ENCODE measurements at regions not wholly inside any gene's neighbourhood (a gene's known extent, or its start where the extent isn't known, plus 50 kb on each side); places are given as distances from the start of the nearest gene placed in this dataset.

GRCh38 chr1:175829845-175830244 lies 86.5 kb upstream of the TNR start:
- ATAC-seq (ENCODE audit: low FRiP score) (no peak), DNase-seq (no peak)
- Histone ChIP-seq H3K27ac (ENCODE audit: low read depth in 1 of 2, low read length in 2 of 2) (no peak overlapping the region), H3K27me3 (ENCODE audit: control insufficient read depth in 1 of 2, insufficient read depth in 2 of 2, low read length in 1 of 2) (no peaks in the 10 kb centered on the region), H3K4me1 (ENCODE audit: control insufficient read depth in 1 of 2, insufficient read depth in 2 of 2, low read length in 2 of 2) (no peaks in the 10 kb centered on the region), H3K36me3 (ENCODE audit: control insufficient read depth in 1 of 2, insufficient read depth in 2 of 2, low read length in 1 of 2) (no peaks in the 10 kb centered on the region), H3K9me3 (ENCODE audit: control insufficient read depth, low read length) (no peaks in the 10 kb centered on the region), H3K4me3 (ENCODE audit: low read length in 2 of 2) (no peak overlapping the region)
- intact Hi-C loops (cut with DNase I): no loop called here
- 100% methylated on average over 1 of the region's 1 CpG for WGBS, 2 donors

- Histone ChIP-seq H3K27ac (ENCODE audit: low read depth in 1 of 2, low read length in 2 of 2) (no peak overlapping the region), H3K36me3 (ENCODE audit: control insufficient read depth in 1 of 2, insufficient read depth in 2 of 2, low read length in 1 of 2) (no peaks in the 10 kb centered on the region), H3K27me3 (ENCODE audit: control insufficient read depth in 1 of 2, insufficient read depth in 2 of 2, low read length in 1 of 2) (no peaks in the 10 kb centered on the region), H3K9me3 (ENCODE audit: control insufficient read depth, low read length) (no peaks in the 10 kb centered on the region), H3K4me1 (ENCODE audit: control insufficient read depth in 1 of 2, insufficient read depth in 2 of 2, low read length in 2 of 2) (peaks cover 0 to 7% of the 10 kb centered on the region in 2 donors), H3K4me3 (ENCODE audit: low read length in 2 of 2) (no peak overlapping the region)
- ATAC-seq (ENCODE audit: low FRiP score) (no peak), DNase-seq (no peak)
- WGBS, 2 donors: 93 to 96% methylated on average over 2 of the region's 2 CpGs
- intact Hi-C loops (cut with DNase I): no loop called here
Measured at GRCh38 chr1:175826705-175827104, 83.3 kb upstream of the TNR start.

GRCh38 chr1:175824079-175824478 lies 80.7 kb upstream of the TNR start:
- no peak overlapping the region for H3K27ac ChIP-seq (ENCODE audit: low read depth in 1 of 2, low read length in 2 of 2)
- peaks cover 2 to 9% of the 10 kb centered on the region in 2 donors for H3K4me1 ChIP-seq (ENCODE audit: control insufficient read depth in 1 of 2, insufficient read depth in 2 of 2, low read length in 2 of 2)
- DNase-seq (peak in 1 of 2 donors; percentile 50), ATAC-seq (ENCODE audit: low FRiP score) (no peak)
- no peaks in the 10 kb centered on the region for H3K9me3 ChIP-seq (ENCODE audit: control insufficient read depth, low read length)
- no peaks in the 10 kb centered on the region for H3K27me3 ChIP-seq (ENCODE audit: control insufficient read depth in 1 of 2, insufficient read depth in 2 of 2, low read length in 1 of 2)
- intact Hi-C loops (cut with DNase I): loop anchor here (5.0 kb wide), 1 partner anchor 53 kb away; no protein-coding TSS in a partner anchor
- no peak overlapping the region for H3K4me3 ChIP-seq (ENCODE audit: low read length in 2 of 2)
- H3K36me3 ChIP-seq (ENCODE audit: control insufficient read depth in 1 of 2, insufficient read depth in 2 of 2, low read length in 1 of 2): no peaks in the 10 kb centered on the region
- WGBS, 2 donors: 62 to 70% methylated on average over 3 of the region's 3 CpGs

GRCh38 chr1:175823406-175823805 lies 80.0 kb upstream of the TNR start:
- no peaks in the 10 kb centered on the region for H3K27me3 ChIP-seq (ENCODE audit: control insufficient read depth in 1 of 2, insufficient read depth in 2 of 2, low read length in 1 of 2)
- no peaks in the 10 kb centered on the region for H3K36me3 ChIP-seq (ENCODE audit: control insufficient read depth in 1 of 2, insufficient read depth in 2 of 2, low read length in 1 of 2)
- peaks cover 3 to 11% of the 10 kb centered on the region in 2 donors for H3K4me1 ChIP-seq (ENCODE audit: control insufficient read depth in 1 of 2, insufficient read depth in 2 of 2, low read length in 2 of 2)
- intact Hi-C loops (cut with DNase I): loop anchor here (5.0 kb wide), 1 partner anchor 54 kb away; no protein-coding TSS in a partner anchor
- no peak overlapping the region for H3K27ac ChIP-seq (ENCODE audit: low read depth in 1 of 2, low read length in 2 of 2)
- H3K9me3 ChIP-seq (ENCODE audit: control insufficient read depth, low read length): no peaks in the 10 kb centered on the region
- DNase-seq: no peak
- ATAC-seq (ENCODE audit: low FRiP score): no peak
- no peak overlapping the region for H3K4me3 ChIP-seq (ENCODE audit: low read length in 2 of 2)

GRCh38 chr1:175822580-175822979 lies 79.2 kb upstream of the TNR start:
- Histone ChIP-seq H3K4me3 (ENCODE audit: low read length in 2 of 2) (no peak overlapping the region), H3K27ac (ENCODE audit: low read depth in 1 of 2, low read length in 2 of 2) (no peak overlapping the region), H3K27me3 (ENCODE audit: control insufficient read depth in 1 of 2, insufficient read depth in 2 of 2, low read length in 1 of 2) (no peaks in the 10 kb centered on the region), H3K9me3 (ENCODE audit: control insufficient read depth, low read length) (no peaks in the 10 kb centered on the region), H3K4me1 (ENCODE audit: control insufficient read depth in 1 of 2, insufficient read depth in 2 of 2, low read length in 2 of 2) (peaks cover 3 to 14% of the 10 kb centered on the region in 2 donors), H3K36me3 (ENCODE audit: control insufficient read depth in 1 of 2, insufficient read depth in 2 of 2, low read length in 1 of 2) (no peaks in the 10 kb centered on the region)
- no peak for DNase-seq
- intact Hi-C loops (cut with DNase I): loop anchor here (5.0 kb wide), 1 partner anchor 55 kb away; no protein-coding TSS in a partner anchor
- no peak for ATAC-seq (ENCODE audit: low FRiP score)
- WGBS, 2 donors: 39 to 43% methylated on average over 2 of the region's 2 CpGs

- Histone ChIP-seq H3K36me3 (ENCODE audit: control insufficient read depth in 1 of 2, insufficient read depth in 2 of 2, low read length in 1 of 2) (no peaks in the 10 kb centered on the region), H3K27me3 (ENCODE audit: control insufficient read depth in 1 of 2, insufficient read depth in 2 of 2, low read length in 1 of 2) (no peaks in the 10 kb centered on the region), H3K27ac (ENCODE audit: low read depth in 1 of 2, low read length in 2 of 2) (peak overlapping the region in 1 of 2 donors; percentile 2), H3K4me3 (ENCODE audit: low read length in 2 of 2) (no peak overlapping the region), H3K9me3 (ENCODE audit: control insufficient read depth, low read length) (no peaks in the 10 kb centered on the region), H3K4me1 (ENCODE audit: control insufficient read depth in 1 of 2, insufficient read depth in 2 of 2, low read length in 2 of 2) (peaks cover 3 to 14% of the 10 kb centered on the region in 2 donors)
- DNase-seq (no peak), ATAC-seq (ENCODE audit: low FRiP score) (no peak)
- intact Hi-C loops (cut with DNase I): loop anchor here (2.0 to 5.0 kb wide), 2 partner anchors 57 to 66 kb away; no protein-coding TSS in a partner anchor
- WGBS, 2 donors: 91 to 94% methylated on average over 6 of the region's 6 CpGs
Measured at GRCh38 chr1:175820456-175821025, 77.1 kb upstream of the TNR start.

GRCh38 chr1:175818929-175819328 lies 75.5 kb upstream of the TNR start:
- H3K4me1 ChIP-seq (ENCODE audit: control insufficient read depth in 1 of 2, insufficient read depth in 2 of 2, low read length in 2 of 2): peaks cover 3 to 14% of the 10 kb centered on the region in 2 donors
- 5 to 8% methylated on average over 1 of the region's 1 CpG for WGBS, 2 donors
- intact Hi-C loops (cut with DNase I): no loop called here

GRCh38 chr1:175817445-175817844 lies 74.0 kb upstream of the TNR start:
- ATAC-seq (ENCODE audit: low FRiP score): no peak
- 5 to 7% methylated on average over 2 of the region's 2 CpGs for WGBS, 2 donors

More at GRCh38 chr1:175818929-175819328, 75.5 kb upstream of the TNR start:
- no peaks in the 10 kb centered on the region for H3K9me3 ChIP-seq (ENCODE audit: control insufficient read depth, low read length)
- DNase-seq (no peak), ATAC-seq (ENCODE audit: low FRiP score) (peak; percentile 47)
- no peaks in the 10 kb centered on the region for H3K27me3 ChIP-seq (ENCODE audit: control insufficient read depth in 1 of 2, insufficient read depth in 2 of 2, low read length in 1 of 2)
- peak overlapping the region; percentile 63 to 94 for H3K27ac ChIP-seq (ENCODE audit: low read depth in 1 of 2, low read length in 2 of 2)
- no peak overlapping the region for H3K4me3 ChIP-seq (ENCODE audit: low read length in 2 of 2)
- no peaks in the 10 kb centered on the region for H3K36me3 ChIP-seq (ENCODE audit: control insufficient read depth in 1 of 2, insufficient read depth in 2 of 2, low read length in 1 of 2)

GRCh38 chr1:175814885-175815284 lies 71.5 kb upstream of the TNR start:
- ATAC-seq (ENCODE audit: low FRiP score) (no peak), DNase-seq (no peak)
- Histone ChIP-seq H3K4me1 (ENCODE audit: control insufficient read depth in 1 of 2, insufficient read depth in 2 of 2, low read length in 2 of 2) (peaks cover 3 to 7% of the 10 kb centered on the region in 2 donors), H3K9me3 (ENCODE audit: control insufficient read depth, low read length) (no peaks in the 10 kb centered on the region), H3K27ac (ENCODE audit: low read depth in 1 of 2, low read length in 2 of 2) (no peak overlapping the region), H3K27me3 (ENCODE audit: control insufficient read depth in 1 of 2, insufficient read depth in 2 of 2, low read length in 1 of 2) (no peaks in the 10 kb centered on the region), H3K4me3 (ENCODE audit: low read length in 2 of 2) (no peak overlapping the region), H3K36me3 (ENCODE audit: control insufficient read depth in 1 of 2, insufficient read depth in 2 of 2, low read length in 1 of 2) (no peaks in the 10 kb centered on the region)
- intact Hi-C loops (cut with DNase I): no loop called here
- WGBS, 2 donors: 47% methylated on average over 3 of the region's 3 CpGs

More at GRCh38 chr1:175817445-175817844, 74.0 kb upstream of the TNR start:
- intact Hi-C loops (cut with DNase I): no loop called here
- Histone ChIP-seq H3K36me3 (ENCODE audit: control insufficient read depth in 1 of 2, insufficient read depth in 2 of 2, low read length in 1 of 2) (no peaks in the 10 kb centered on the region), H3K27ac (ENCODE audit: low read depth in 1 of 2, low read length in 2 of 2) (peak overlapping the region; percentile 47 to 82), H3K9me3 (ENCODE audit: control insufficient read depth, low read length) (no peaks in the 10 kb centered on the region), H3K4me1 (ENCODE audit: control insufficient read depth in 1 of 2, insufficient read depth in 2 of 2, low read length in 2 of 2) (peaks cover 3 to 10% of the 10 kb centered on the region in 2 donors), H3K27me3 (ENCODE audit: control insufficient read depth in 1 of 2, insufficient read depth in 2 of 2, low read length in 1 of 2) (no peaks in the 10 kb centered on the region), H3K4me3 (ENCODE audit: low read length in 2 of 2) (no peak overlapping the region)
- no peak for DNase-seq

Measured in aorta (tissue), 5 donors.